HG03565 (cell line): ENCODE measurements at regions not wholly inside any gene's neighbourhood (a gene's known extent, or its start where the extent isn't known, plus 50 kb on each side); places are given as distances from the start of the nearest gene placed in this dataset.
"Not testable (repeated sequence)": the region's sequence is repeated elsewhere in the genome, so short reads cannot be mapped to it uniquely, and the experiment has no call there.

Experiments used
- ATAC-seq: cut with Tn5 transposase; IDR thresholded peaks from one replicate; pipeline ENCODE4 v1.9.1; 2021; ENCODE audit warnings: mild to moderate bottlenecking, moderate library complexity; ENCODE audit not compliant: unreplicated experiment

DNA sequence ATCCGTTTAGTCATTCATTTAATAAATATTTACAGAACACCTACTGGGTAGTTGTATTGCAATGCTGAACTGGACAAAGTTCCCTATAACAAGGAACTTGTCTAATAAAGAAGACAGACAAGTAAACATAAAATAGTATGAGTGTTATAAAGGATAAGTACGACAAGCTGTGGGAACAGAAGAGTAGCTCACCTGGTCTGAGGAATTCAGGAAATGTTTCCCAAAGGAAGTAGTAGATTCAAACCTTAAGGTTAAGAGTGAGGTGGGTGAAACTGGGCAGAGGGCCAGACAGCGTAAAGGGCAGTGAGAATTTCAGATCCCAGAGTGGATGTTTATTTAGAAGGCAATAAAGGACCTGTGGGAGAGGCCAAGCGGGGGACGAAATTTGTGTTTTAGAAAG, 72.3 kb upstream of the CD2AP start:
- ATAC-seq = no peak

DNA sequence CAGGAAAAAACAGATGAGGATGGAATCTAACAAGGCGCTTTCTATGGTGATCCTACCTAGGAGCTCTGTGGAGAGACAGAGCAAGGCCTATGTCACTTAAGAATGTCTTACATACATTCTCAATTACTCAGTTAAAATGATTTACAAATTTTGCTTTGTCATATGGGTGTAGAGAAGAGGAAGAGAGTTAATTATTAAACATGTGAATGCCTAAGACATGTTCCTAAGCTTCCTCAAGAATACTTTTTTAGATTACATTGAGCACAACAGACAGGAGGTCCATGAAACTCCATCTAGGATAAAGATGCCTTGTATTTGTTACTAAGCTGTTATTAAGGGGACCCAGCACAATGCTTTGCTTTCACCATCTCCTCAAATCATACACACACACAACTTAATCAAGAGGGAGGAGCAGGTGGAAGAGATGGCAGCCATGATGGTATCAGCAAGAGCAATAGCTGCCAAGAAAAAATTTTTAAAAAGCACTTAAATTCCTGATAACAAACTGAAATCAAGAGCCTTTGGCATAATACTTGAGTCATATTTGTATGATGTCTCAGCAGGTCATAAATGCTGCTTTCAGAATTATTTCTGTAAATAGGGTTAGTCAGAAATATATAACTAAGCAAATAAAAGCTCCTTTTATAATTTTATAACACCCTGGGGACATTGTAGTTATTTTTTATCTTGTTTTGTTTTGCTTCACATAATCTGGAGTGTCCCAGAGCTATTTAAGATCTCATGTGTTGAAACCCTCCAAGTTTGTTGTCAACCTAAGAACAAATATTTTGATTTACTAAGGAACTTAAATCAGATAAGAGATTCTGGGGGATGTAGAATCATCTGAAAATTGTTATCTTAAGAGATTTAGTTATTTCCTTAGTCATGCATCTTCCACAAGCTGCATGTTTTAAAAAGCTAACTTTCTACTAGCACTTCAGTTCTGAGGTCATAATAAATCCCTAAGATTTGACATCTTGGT, 70.0 kb upstream of the CD2AP start:
- no peak for ATAC-seq

DNA sequence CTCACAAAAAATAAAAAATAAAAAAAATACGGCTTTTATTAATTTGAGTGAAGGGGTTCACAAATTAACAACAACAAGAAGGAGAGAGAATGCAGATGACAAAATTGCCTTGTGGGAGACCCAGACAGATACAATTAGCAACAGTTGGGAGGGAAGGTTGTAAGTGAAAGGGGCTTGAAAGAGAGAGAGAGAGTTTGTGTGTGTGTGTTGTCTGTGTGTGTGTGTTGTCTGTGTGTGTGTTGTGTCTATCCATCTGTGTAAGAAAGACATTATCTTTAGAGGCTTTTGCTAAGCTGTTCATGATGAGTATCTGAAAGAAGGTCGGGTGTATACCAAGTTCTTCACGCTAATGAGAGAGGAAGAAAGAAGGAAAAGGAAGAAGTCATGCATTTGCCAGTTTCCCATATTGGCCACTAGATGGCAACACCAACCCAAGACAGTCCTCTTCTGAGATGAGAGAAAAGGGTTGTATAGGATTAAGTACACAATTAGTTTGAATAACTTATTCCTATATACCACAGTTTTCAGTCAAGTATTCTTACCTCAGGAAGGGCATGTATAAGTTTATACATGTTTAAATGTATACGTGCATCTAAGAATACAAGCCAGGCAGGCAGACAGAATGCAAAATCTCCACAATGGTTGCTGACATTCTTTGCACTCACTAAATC, 63.7 kb upstream of the CD2AP start:
- ATAC-seq = peak; percentile 63

DNA sequence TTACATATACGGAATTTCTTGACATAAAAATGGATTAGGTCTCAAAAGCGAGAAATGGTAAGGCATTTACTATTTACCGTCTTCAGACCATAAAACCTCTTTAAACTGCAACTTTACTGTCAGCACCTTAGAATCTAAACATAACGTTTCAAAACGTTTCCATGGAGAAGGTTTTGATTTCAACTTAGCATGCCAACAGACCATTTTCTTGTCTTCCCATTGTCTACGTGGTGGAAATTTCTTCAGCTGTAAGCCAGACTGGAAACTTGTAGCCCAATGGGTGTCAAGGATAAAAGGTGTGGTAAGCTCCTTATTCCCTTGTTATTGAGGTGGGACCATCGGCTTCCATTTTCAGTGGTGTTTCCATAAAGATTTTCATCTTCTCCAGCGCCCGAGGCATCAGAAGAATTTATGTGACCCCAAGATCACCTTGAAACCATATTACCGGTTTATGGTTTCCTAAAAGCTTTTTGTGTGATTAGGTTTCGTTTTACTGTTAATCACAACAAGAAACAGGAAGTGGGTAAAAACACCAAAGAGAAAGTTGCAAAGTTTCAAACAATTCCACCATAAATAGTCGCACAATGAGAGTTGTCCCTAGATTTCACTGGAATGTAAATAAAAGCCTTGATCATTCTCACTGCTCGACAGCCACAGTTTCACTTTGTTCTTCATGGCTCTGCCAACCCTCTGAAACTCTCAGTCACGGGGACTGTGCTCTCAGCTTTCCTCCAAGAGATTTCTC, 63.0 kb upstream of the CD2AP start:
- ATAC-seq = peak; percentile 74

DNA sequence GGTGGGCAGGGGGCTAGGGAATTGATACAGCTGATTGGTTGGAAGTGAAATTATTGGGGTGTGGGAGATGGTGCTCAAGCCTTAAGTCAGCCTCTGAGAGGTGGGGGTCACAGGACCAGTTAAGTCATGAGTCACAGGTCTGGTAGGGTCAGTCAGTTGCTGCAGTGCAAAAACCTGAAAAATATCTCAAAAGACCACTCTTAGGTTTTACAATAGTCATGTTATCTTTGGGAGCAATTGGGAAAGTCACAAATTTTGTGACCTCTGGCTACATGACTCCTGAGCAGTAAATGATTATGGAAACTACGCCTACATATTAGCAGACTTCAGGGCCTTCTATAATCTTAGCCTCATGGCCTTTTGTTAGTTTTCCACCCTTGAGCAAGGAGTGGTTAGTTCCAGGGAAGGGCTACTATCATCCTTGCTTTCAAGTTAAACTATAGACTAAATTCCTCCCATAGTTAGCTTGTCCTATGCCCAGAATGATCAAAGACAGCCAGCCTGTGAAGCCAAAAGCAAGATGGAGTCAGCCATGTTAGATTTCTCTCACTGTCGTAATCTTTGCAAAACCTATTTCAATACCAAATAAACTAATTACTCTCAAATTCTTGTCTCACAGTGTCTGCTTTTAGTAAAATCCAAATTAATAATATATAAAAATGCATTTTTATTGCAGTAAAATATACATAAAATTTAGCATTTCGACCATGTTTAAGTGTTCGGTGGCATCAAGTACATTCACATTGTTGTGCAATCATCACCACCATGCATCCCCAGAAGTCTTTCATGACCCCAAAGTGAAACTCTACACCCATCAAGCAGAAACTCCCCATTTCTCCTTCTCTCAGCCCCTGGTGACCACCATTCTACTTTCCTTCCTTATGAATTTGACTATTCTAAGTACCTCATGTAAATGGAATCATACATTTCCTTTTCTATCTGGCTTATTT, 60.9 kb upstream of the CD2AP start:
- ATAC-seq = no peak

DNA sequence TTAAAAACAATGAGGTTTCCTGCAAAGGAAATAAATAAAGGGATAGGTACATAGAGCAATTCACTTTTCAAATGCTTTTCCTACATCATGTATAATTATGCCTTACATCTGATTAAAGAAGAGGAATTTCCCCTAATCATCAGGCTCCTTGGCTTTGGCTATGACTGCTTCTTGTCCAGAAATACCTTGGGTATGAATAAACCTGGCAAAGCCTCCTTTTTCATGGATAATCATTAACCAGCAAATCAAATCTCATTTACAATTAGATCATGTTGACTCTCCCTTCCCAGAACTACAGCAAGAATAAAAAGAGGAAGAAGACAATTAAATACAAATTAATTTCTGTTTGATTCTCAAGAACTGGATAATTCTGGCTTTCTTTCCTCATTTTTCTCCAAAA, 58.0 kb upstream of the CD2AP start:
- no peak for ATAC-seq

DNA sequence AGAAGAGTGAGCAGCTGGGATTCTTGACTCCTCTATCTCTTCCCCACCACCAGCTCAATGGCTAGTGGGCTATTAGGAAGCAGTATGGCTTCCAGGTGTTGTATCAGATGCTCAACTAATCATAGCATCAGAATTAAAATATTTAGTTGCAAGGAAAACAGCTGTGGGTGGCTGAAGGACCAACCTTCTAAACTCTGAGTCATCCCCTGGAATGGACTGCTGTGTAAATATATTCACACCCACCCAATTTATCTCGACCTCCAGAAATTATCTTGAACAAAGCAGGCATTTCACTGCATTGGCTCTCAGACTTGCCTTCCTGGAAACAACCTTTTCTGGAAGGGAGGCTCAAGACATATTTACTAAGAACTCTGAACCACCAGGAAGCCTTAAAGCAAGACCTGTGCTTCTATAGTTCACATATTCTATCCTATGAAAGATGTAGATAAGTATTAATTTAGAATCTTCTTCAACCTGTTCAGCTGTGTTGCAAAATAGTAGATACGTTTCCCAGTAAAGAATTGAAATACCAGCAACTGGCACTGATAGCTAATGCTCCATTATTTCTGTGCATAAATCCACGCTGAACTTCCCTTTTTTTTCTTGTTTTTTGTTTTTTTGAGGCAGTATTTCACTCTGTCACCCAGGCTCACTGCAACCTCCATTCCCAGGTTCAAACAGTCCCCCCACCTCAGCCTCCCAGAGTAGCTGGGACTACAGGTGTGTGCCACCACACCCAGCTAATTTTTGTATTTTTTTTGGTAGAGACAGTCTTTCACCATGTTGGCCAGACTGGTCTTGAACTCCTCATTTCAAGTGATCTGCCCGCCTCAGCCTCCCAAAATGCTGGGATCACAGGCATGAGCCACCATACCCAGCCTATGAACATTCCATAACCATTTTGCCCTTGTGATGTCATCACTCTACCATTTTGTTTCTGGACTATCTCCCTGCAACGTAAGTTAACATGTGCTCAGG, 56.9 kb upstream of the CD2AP start:
- ATAC-seq = no peak

DNA sequence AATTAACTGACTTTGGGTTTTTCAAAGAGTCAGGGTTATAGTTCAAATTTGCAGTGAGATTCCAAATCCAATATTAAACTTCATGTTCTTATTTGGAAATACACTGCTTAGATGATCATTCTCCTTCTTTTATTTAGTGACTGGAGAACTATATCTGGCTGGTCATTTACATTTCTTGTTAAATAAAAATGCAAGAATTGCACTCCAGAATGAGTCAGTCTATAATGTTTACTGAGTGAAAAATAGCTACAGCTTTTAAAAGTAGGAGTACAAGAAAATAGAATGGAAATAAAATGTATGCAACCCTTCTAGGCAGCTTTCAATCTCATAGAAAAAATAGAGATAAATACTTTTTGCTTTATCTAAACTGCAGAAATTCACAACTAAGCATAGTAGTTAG, 54.5 kb upstream of the CD2AP start:
- ATAC-seq = no peak

DNA sequence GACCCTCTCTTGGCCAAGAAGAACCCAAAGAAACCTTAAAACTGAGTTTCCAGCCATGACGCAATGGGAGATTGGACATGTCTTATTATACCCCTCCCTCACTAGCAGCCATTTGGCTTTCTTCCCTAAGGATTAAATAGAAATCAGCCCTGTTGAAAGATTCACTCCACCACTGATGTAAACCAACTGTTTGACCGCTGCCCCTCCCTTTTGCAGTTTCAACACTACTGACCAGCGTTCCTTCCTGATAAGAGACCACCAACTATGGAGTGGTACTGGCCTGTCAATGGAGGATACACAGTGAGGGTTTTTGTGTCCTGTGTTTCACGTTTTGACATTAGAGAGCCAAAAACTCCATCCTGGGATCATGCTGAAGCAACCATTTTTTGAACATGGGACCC, 53.2 kb upstream of the CD2AP start:
- no peak for ATAC-seq

DNA sequence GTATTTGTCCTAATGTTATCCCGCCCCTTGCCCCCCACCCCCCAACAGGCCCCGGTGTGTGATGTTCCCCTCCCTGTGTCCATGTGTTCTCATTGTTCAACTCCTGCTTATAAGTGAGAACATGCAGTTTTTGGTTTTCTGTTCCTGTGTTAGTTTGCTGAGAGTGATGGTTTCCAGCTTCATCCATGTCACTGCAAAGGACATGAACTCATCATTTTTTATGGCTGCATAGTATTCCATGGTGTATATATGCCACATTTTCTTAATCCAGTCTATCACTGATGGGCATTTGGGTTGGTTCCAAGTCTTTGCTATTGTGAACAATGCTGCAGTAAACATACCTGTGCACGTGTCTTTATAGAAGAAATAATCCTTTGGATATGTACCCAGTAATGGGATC, 51.9 kb upstream of the CD2AP start:
- ATAC-seq = not testable (repeated sequence)

DNA sequence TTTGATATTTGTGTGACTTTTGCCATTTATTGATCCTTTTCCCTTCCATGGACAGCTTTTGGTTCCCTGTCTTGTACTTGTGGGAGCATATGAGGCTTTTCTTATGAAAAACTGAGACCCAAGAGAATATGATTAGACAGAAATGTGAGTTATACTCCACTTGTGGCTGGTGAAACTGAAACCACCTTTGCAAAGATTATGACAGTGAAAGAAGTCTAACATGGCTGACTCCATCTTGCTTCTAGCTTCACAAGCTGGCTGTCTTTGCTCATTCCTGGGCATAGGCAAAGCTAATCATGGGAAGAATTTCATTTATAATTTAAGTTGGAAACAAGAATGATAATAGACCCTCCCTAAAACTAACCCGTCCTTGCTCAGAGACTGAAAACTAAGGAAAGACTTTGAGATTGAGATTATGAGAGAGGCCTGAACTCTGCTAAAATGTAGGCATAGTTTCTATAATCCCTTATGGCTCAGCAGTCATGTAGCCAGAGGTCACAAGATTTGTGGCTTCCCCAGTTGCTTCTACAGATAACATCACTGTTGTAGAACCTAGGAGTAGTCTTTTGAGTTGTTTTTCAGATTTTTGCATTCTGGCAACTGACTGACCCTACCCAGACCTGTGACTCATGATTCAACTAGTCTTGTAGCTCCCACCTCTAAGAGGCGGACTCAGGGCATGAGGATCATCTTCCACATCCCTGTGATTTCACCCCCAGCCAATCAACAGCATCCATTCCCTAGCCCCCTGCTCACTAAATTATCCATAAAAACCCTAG, 50.9 kb upstream of the CD2AP start:
- no peak for ATAC-seq

DNA sequence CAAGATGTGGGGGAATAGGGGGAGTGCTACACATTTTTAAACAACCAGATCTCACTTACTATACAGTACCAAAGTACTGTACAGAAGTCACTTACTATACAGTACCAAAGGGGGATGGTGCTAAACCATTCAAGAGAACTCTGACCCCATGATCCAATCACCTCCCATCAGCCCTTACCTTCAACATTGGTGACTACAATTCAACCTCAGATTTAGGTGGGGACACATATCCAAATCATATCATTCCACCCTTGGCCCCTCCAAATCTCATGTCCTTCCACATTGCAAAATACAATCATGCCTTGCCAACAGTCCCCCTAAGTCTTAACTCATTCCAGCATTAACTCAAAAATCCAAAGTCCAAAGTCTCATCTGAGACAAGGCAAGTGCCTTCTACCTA, 49.9 kb upstream of the CD2AP start:
- ATAC-seq = no peak
